Stimulated activated CD4-positive, alpha-beta T cell treated with anti-CD3 and anti-CD28 coated beads, Interleukin-1b, Interleukin-23, amount 100 ng/mL, for 1 hour (primary cell): ENCODE measurements at regions not wholly inside any gene's neighbourhood (a gene's known extent, or its start where the extent isn't known, plus 50 kb on each side); places are given as distances from the start of the nearest gene placed in this dataset.

ENCODE experiments used
- DNase-seq, 2 donors: peaks; one replicate each; pipeline ENCODE4 v3.0.0-alpha.2; 2020; ENCODE audit warnings: low read depth in 2 of 2

DNA sequence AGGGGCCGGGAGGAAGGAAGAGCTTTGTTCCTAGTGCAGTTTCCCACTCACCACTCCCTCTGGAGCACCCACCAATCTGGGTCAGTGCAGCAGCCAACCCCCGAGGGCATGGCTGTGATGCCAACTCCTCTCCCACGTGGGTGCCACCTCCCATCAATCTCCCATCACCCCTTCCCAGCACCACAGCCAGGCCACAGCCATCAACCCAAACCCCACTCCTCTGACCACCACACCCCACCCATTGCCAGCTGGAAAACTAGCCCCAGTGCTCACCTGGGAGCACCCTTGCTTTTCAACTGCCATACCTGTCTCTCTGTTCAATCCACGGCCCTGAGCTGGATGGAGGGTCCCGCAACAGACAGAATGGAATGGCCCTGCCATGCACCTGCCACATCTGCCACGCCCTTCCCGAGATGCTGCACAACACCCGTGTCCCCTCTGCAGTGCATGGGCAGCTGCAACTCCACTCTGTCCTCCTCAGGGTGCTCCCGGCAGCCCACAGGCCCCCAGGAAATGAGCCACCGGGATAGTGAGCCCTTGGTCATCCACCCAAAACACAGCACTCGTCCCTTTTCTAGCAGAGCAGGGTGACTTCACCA is 112.4 kb upstream of the ID2 start:
- no peak for DNase-seq

DNA sequence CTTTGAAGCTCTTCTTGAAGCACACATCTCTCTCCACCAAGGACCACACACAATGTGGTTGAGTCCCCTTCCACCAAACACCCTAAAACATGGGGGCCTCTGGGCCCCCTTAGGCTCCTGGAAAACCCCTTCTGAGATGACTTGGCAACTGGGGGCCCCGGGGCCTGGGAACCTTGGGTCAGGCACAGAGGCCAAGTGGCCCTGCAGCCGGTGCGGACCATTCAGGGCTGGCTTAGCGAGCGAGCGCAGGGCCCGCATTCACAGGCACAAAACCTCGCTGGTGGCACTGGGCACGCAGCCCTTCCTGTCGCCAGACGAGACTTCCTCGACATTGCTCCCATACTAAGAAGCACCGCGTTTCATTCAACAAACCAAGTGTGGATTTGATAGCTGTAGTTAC is 111.2 kb upstream of the ID2 start:
- no peak for DNase-seq

DNA sequence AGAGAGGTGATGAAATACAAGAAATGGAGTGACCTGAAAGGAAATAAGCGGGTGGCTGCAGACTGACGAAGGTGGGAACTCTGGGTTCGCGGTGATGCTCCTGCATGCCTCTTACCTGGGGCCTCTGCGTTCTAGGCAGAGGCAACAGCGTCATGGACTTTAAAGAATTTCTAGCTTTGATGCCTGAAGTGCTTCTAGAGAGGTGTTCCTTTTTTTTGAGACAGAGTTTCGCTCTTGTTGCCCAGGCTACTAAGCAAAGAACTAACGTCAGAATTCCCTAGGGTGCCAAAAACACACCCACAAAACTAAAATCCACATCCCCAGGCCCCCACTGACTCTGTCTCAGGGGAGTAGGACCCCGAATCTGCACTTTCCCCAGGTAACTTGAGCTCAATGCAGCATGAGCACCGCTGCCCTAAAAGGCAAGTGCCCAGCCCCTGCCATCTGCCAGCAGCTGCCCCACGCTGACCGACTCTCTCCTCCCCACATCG is 110.5 kb upstream of the ID2 start:
- DNase-seq: no peak

DNA sequence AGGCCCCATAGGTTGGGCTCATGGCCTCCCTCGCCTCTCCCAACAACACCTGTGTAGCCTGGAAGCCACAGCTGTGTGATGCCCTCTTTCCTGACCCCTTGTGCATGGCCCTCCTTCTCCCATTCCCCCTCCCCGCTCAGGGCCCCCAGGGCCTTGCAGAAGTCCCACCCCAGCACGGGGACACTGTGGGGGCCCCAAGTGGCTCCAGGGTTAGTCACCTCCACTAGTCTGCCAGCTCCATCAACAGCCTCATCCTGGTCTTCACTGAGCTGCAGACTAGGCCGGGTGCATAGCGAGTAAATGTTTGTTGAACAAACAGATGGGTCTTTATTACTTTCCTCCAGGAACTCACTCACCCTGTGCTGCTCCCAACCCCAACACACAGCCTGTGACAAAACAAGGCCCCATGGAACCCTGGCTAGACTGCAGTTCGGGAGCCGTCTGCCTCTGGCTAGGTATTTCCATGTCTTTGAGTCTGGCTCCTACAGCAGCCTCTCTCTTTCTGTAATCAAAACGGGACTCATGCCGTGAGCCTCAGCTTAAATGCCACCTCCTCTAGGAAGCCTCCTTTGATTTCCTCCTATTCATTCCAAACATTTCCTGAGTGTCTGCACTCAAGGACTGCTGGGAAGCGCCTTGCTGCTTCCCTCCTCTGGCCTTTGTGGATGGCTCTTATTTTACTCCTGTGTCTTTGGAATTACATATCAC is 109.9 kb upstream of the ID2 start:
- DNase-seq: no peak

DNA sequence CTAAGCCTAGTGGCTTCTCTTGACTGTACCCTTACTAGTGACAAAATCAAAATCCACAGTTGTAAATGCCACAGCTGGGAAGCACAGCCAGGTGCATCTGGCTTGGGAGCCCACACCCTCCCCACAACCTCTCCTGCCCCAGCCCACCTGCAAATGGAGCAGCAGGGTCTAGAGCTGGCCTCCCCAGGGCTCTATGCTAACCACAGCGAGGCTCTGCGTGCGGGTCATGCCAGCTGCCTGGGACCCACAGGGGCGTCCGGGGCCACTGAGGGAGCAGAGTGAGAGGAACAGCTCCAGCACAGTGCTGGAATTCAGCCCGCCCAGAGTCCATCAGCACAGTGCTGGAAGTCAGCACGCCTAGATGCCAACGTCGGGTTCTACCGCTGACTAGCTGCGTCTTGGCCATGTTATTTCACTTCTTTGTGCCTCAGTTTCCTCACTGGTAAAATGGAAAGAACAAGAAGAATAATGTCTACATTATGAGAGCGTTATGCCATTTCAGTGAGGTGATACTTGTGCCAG is 109.1 kb upstream of the ID2 start:
- no peak for DNase-seq

DNA sequence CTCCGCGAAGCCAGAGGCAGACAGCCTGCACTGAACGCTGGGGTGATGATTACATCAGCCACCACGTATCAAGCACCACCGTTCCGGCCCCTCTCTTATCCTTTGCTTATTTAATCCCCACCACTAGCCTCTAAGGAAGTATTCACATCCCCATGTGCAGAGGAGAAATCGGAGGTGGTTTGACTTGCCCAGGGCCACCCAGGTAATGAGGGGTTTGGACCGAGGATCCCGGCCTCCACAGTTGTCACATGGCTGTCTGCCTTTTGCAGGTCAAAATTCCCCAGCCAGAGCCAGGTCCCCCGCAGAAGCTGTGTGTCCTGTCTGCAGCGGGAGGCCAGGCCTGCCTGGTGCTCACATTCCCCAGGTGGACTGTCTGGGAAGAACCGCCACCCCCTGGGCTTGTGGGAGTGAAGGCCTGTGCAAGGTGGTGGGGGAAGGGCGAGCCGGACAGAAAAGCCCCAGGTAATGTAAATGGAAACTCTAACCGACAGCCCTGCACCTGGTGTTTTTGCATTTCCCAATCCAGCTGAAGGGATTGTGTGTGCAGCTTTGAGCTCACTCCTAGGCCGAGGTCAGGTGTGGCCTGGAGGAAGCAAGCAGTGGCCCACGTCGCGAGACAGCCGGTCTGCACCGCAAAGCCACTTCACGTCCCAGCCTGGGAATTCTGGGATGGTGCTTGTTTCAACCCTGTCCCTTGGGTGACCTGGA is 108.5 kb upstream of the ID2 start:
- DNase-seq: no peak

DNA sequence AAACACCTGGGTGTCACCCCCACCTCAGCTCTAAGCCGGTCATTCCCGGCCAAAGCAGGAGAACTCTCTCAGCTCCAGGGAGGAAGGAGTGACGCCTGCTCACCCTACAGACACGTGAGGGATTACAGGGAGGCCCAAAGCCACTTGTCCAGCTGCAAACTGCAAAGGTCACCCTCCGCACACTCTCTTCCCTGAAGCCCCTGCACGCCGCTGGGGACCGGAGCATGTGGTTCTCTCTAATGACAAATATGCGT is 108.0 kb upstream of the ID2 start:
- no peak for DNase-seq

DNA sequence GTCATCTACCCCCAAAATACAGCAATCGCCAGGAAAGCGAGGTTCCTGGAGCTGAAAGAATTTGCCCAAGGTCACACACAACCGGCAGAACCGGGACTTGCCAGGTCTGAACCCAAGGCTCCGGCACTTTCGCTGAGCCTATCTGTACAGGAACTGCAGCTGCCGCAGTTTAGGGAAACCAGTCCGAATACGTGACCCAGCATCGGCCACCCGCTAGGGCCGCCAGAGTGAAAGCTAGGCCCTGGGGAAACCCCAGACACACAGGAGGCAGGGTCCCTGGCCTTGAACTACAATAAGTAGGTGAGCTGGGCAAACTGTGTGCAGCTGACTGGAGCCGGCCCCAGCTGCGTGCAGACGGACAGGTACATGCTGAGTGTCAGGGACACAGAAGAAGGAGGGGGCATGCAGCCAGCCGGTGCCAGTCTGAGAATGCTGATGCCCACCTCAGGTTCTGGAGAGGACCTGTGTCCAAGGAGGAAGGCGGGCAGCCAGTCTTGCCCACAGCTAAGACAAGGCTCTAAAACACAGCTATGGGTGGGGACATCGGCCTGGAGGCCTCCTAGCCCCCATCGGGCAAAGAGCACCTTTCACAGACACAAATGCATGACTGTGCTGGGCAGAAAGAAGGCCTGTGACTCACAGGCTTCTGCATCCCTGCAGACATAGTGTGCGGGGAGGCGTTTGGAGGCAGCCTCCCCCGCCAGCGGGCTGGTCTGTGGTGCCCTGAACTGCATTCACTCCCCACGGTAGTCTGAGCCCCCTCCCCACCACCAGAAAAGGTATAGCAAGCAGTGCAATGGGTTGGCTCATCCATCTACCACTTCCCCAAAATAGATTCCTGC is 107.4 kb upstream of the ID2 start:
- no peak for DNase-seq

DNA sequence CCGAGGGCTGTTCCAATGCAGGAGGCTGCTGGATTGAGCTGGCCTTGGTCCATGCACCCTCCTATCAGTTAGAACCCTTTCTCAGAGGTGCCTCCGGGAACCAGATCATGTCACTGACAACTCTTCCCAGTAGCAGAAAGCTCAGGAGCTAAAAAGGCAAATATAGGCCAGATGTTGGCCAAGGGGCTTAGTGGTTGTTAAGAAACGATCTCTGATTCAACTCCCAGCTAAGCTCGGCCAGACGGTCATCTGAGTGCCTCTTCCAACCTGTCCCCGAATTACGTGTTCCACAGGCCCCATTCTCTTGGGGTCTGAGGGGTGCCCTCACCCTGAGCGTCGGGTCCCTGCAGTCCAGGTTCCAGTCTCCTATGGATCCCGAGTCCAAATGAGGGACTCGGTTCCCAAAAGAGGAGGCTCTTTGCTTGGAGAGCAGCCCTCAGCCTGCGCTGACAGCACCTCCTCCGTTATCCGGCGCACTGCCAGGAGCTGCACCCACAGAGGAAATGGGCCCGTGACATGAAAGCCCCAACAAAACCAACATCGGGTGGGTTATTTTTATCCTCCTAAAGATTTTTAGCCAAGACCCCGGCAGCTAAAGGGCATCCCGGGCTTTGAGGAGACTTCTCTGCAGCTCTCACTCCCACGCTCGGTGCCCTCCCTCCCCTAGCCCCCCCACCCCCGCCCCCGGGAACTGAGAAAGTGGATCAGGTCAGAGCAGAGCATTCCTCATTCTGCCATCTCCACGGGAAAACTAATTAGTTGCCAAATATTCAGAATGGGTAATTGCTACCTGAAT is 106.6 kb upstream of the ID2 start:
- no peak for DNase-seq

DNA sequence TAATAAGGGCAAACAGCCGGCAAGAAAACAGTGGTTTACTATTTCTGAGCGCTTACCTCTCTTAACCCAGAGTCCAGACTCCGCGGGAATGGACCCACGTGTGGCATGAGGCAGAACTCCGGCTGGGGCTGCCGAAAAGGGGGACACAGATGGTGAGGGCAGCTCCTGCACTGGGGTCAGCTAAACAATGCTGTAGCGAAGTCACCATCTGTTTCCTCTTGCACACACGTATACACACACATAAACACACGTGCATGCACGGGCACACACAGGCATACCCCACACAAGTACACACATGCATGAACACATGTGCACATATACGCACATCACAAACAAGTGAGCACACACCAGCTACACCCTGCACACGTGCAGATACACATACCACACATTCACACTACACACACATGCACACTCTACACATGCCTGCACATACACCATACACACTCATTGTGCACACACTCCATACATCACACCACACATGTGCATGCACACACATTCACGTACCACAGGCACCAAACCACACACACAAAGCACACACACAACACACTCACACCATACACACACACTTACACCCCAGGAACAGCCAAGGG is 105.9 kb upstream of the ID2 start:
- DNase-seq: no peak

DNA sequence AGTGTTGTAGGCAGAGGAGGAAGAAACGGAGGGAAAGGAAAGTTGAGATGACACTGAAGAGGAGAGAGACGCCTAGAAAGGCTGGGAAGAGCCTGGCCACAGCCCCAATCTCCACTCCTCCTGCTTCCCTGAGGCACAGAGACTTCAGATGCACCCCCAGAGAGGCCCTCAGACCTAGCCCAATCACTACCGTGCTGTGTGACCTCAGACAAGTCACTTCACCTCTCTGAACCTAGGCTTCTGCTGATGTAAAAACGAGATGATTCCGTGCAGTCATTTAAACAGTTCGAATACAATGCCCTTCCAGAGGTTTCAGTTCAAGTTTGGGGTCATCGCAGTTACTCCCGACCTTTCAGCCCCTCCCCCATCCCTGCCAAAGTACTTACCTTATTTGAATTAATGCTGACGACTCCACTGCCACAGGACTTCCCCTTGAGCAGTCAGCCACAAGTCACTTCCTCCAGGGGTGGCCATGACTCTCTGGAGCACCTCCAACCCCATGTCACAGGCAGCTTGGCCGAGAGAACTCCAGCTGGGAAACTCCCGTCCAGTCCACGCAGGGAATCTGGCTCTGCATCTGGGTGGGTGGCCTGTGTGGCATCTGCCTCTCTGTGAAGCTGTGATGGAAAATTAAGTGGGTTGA is 105.2 kb upstream of the ID2 start:
- no peak for DNase-seq

DNA sequence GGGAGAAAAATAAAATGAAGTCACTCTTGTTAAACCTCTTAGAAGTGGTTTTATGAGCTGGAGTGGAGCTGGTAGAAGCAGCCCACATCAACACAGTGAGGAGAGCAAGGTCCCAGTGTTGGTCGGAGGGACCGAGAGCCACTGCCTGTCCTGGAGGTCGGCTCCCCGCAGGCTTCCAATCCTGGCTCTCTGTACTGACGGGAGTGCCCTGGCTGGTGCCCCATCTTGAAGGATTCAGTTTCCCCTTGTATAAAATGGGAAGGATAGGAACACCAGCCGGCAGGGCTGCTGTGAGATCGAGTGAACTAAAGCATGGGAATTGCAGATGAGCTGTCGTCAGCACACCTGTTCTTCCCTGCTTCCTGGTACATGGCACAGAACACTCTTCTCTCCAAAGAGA is 104.3 kb upstream of the ID2 start:
- no peak for DNase-seq

DNA sequence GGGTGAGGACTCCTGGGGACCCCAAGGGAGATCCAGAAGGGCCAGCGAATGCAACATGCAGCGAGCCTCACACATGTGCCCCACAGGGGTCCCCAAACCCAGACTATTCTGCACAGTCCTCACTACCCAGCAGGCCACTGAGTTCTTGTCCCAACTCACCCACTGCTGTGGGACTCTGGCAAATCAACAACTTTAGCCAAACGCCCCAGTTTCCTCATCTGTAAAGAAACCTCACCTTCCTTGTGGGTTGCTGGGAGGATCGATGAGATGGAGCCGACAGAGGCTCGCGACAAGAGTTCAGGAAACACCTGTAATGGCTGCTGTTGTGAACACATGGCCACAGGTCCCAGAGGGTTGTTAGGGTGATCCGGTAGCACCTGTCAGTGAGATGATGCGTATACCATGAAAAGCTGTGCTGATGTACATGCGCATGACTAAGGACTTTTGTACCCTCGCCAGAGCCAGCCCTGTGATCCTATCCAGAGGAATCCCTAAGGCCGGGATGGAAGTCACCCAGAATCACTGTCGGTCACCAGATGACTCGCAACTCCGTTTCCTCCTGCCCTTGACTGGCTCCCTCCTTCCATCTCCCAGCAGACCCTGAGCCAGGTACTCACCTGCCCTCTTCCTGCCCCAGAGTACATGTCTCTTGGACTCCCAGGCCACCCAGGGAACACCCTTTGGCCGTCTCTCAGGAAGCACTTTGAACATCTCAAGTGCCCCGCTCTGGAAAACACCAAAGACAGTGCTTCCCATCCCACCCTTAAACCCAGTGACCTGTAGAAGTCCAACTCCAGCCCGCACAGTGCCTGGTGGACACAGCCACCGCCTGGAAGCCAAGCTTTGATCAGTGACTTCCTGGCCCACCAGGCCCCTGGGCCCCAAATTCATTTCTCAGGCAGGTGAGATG is 103.3 kb upstream of the ID2 start:
- DNase-seq: no peak

DNA sequence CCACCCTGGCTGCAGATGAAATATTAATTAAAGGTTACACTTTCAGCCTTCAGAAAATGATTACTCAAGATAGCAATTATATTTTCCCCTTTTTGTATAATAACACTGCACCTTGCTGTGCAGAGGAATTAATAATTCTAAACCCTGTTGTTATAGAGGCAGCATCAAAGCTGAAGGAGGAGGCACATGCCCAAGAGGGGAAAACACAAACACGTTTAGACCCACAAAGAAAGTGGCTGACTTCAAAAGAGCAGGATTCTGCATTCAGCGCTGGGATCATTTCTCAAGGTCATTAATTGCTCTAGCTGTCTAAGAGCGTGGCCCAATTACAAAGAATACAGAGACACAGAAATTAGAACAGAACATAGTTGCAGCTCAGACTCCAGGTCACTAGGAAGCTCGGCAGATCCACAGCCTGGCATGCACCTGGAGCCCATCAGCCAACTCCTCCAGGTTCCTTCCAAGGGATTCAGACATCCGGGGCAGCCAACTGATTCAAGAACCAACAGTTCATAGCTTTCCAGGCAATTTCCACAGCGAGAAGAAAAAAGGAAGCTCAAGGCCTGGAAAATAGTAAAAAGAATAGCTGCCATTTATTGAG is 102.3 kb upstream of the ID2 start:
- no peak for DNase-seq

DNA sequence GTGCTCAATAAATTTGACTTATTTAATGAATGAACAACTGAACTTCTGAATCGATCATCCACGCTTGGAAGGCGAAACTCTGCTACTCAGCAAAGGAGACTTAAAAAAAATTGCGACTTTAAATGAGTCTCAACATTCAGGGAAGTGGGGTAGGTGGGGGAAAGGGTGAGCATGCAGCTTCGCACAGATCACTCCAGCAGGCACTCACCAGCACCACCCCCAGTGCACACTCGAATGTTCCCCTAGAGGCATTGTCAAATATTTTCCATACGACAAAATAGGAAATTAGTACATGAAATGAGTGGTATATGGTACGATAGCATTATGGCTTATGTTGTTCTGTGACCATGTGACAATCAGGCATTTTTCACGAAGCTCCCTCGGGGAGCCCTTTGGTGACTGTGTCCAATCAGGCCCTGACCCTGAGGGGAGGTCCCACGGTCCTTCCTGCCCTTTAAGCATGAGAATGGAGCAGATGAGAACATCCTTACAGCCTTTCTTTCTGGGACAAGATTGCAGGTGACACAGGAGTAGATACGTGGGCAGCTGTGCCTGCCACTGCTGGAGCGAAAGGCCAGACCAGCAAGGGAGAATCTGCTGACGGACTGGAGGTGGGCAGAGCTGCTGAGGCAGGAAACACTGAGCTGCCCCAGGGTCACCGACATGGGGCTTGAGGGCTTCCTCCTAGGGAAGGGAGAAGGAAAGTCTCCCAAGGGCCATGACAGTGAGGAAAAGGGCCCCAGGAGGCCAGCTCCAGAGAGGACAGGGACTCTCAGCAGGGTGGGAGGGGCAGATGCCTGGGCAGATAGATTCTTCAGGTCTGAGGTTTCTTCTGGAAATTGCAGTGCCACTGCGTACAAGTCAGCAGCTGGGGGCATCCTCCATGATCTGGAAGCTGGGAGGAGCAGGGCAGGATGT is 101.3 kb upstream of the ID2 start:
- no peak for DNase-seq

DNA sequence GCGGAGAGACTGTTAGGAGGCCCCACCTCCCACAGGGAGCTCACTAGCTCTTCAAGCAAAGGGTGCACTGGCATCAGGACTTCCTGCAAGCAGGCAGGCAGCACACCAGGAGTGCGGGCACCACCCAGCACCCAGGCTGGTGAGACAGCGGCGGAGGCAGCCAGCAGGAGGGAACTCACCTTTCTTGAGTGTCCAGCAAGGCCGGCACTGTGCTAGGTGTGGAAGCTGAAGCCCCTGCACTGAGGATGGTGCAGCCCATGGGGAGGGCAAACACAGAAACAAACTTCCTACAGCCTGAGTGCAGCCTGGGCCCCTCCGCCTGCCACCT is 100.7 kb upstream of the ID2 start:
- no peak for DNase-seq

DNA sequence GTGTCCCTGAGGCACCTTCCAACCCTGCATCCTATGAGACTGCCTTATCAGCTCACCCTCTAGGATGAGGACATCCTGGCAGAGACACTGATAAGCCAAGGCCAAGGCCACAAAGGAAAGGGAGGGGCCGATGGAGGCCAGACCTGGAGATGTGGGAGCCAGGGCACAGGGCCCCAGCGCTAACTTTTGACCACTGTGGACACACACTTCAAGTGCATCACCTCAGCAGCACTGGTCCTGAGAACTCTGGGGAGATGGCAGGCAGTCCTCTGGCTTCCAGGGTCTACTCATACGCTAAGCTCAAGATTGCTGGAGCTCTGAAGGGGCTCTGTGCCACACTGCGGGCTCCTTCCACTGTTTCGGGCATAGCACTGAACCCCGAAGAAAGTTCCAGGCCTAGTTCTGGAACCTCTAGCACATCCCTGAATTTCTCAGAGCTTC is 100.2 kb upstream of the ID2 start:
- DNase-seq: no peak

DNA sequence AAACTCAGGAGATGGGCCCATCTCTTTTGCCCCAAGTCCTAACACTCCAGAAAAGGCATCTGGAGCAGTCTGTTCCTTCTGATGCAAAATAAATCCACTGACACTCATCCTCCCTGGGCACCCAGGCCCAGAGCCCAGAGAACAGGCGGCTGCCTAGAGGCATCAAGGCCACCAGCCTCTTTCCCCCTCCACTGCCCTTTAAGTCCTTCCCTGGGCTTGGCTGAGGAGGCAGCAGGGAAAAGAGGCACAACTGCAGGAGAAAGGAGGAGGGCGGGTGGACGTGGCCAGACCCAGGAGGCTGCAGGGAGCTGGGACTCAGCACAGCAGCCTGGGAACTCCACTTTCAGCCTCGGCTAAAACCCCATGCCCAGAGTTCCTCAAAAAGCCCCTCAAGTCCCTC is 99.7 kb upstream of the ID2 start:
- no peak for DNase-seq
